ENCODE measurements at regions not wholly inside any gene's neighbourhood (a gene's known extent, or its start where the extent isn't known, plus 50 kb on each side); places are given as distances from the start of the nearest gene placed in this dataset.

- TF ChIP-seq FOXP2 (optimal IDR thresholded peaks at IDR 0.05; ENCODE audit: borderline replicate concordance, extremely low read depth, extremely low read length, insufficient read depth) = no peak
- no peak for TF ChIP-seq TAF1 (IDR thresholded peaks at IDR 0.05; ENCODE audit: borderline replicate concordance, insufficient read depth, low read length)
- TF ChIP-seq REST (IDR thresholded peaks at IDR 0.05; ENCODE audit: insufficient read depth in 1 of 2, low read depth in 2 of 2, low read length in 2 of 2) = no peak
- TF ChIP-seq SIN3A (IDR thresholded peaks at IDR 0.05; ENCODE audit: borderline replicate concordance, insufficient read depth, low read length) = no peak
- no peak for TF ChIP-seq POLR2AphosphoS5 (IDR thresholded peaks at IDR 0.05; ENCODE audit: low read depth, low read length)
Measured at GRCh38 chr2:22450831-22451230, 934.1 kb upstream of the KLHL29 start.

- TF ChIP-seq REST (IDR thresholded peaks at IDR 0.05; ENCODE audit: insufficient read depth in 1 of 2, low read depth in 2 of 2, low read length in 2 of 2) (no peak), FOXP2 (optimal IDR thresholded peaks at IDR 0.05; ENCODE audit: borderline replicate concordance, extremely low read depth, extremely low read length, insufficient read depth) (no peak), TAF1 (IDR thresholded peaks at IDR 0.05; ENCODE audit: borderline replicate concordance, insufficient read depth, low read length) (no peak), SIN3A (IDR thresholded peaks at IDR 0.05; ENCODE audit: borderline replicate concordance, insufficient read depth, low read length) (no peak), POLR2AphosphoS5 (IDR thresholded peaks at IDR 0.05; ENCODE audit: low read depth, low read length) (no peak)
Measured at GRCh38 chr2:22454826-22455485, 930.0 kb upstream of the KLHL29 start.

GRCh38 chr2:22458440-22458839 is 926.5 kb upstream of the KLHL29 start:
- TF ChIP-seq SIN3A (IDR thresholded peaks at IDR 0.05; ENCODE audit: borderline replicate concordance, insufficient read depth, low read length) = no peak
- no peak for TF ChIP-seq FOXP2 (optimal IDR thresholded peaks at IDR 0.05; ENCODE audit: borderline replicate concordance, extremely low read depth, extremely low read length, insufficient read depth)
- TF ChIP-seq REST (IDR thresholded peaks at IDR 0.05; ENCODE audit: insufficient read depth in 1 of 2, low read depth in 2 of 2, low read length in 2 of 2) = no peak
- no peak for TF ChIP-seq TAF1 (IDR thresholded peaks at IDR 0.05; ENCODE audit: borderline replicate concordance, insufficient read depth, low read length)
- no peak for TF ChIP-seq POLR2AphosphoS5 (IDR thresholded peaks at IDR 0.05; ENCODE audit: low read depth, low read length)

- TF ChIP-seq TAF1 (IDR thresholded peaks at IDR 0.05; ENCODE audit: borderline replicate concordance, insufficient read depth, low read length) (no peak), REST (IDR thresholded peaks at IDR 0.05; ENCODE audit: insufficient read depth in 1 of 2, low read depth in 2 of 2, low read length in 2 of 2) (no peak), POLR2AphosphoS5 (IDR thresholded peaks at IDR 0.05; ENCODE audit: low read depth, low read length) (no peak), SIN3A (IDR thresholded peaks at IDR 0.05; ENCODE audit: borderline replicate concordance, insufficient read depth, low read length) (no peak), FOXP2 (optimal IDR thresholded peaks at IDR 0.05; ENCODE audit: borderline replicate concordance, extremely low read depth, extremely low read length, insufficient read depth) (no peak)
Measured at GRCh38 chr2:22478329-22478728, 906.6 kb upstream of the KLHL29 start.

All from PFSK-1 (cell line).